Prostate gland (tissue), 2 donors: ENCODE measurements at regions not wholly inside any gene's neighbourhood (a gene's known extent, or its start where the extent isn't known, plus 50 kb on each side); places are given as distances from the start of the nearest gene placed in this dataset.

Experiments used
- DNase-seq: peaks from one replicate; pipeline ENCODE4 v3.0.0-alpha.2; 2019; ENCODE audit warnings: low spot score
- H3K27ac ChIP-seq, 2 donors: fragments of 200-600 bp; sonication (generic); 2 replicates each; pipeline ENCODE4 v1.5.1; 2017 to 2019
- H3K27me3 ChIP-seq: fragments of 200-600 bp; sonication (generic); replicated peaks from 2 replicates; pipeline ENCODE4 v1.5.1; 2019; ENCODE audit not compliant: insufficient read depth
- H3K36me3 ChIP-seq, 2 donors: fragments of 200-600 bp; sonication (generic); 1 replicate in 1 of 2; 2 replicates in 1 of 2; pipeline versions ENCODE4 v1.5.1 to v1.8.1; 2017 to 2019
- H3K4me1 ChIP-seq: fragments of 200-600 bp; sonication (generic); replicated peaks from 2 replicates; pipeline ENCODE4 v1.5.1; 2019
- H3K4me3 ChIP-seq, 2 donors: fragments of 200-600 bp; sonication (generic); 2 replicates each; pipeline ENCODE4 v1.5.1; 2017 to 2019
- H3K9me3 ChIP-seq: fragments of 200-600 bp; sonication (generic); 2 replicates; pipeline ENCODE4 v1.5.1; 2017
- POLR2A ChIP-seq: fragments of 450-650 bp; IDR thresholded peaks from one replicate; pipeline ENCODE4 v1.6.1; 2016; ENCODE audit warnings: antibody characterized with exemption, mild to moderate bottlenecking
- POLR2AphosphoS5 ChIP-seq: sonication (generic); formaldehyde crosslinking; IDR thresholded peaks from one replicate; pipeline ENCODE4 v1.6.1; 2017; ENCODE audit warnings: antibody characterized with exemption
- WGBS: methylation state at CpG from one replicate; pipeline ENCODE4 v1.1.5; 2018; 5-methylcytosine and 5-hydroxymethylcytosine counted together
- intact Hi-C: fragments of 100-400 bp; cut with DNase I; formaldehyde crosslinking; loops from one replicate; pipeline ENCODE4 v1.14.2; 2022
- TF ChIP-seq, protein P1 (sequence below), 4 experiments: fragments of 200-600 bp in 2 of 4; fragments of 450-650 bp in 2 of 4; sonication (generic) in 2 of 4; IDR thresholded peaks; 1 replicate in 3 of 4; 2 replicates in 1 of 4; pipeline ENCODE4 v1.5.1; 2016 to 2019; ENCODE audit warnings: antibody characterized with exemption in 4 of 4, mild to moderate bottlenecking in 2 of 4, moderate library complexity in 2 of 4

DNA sequence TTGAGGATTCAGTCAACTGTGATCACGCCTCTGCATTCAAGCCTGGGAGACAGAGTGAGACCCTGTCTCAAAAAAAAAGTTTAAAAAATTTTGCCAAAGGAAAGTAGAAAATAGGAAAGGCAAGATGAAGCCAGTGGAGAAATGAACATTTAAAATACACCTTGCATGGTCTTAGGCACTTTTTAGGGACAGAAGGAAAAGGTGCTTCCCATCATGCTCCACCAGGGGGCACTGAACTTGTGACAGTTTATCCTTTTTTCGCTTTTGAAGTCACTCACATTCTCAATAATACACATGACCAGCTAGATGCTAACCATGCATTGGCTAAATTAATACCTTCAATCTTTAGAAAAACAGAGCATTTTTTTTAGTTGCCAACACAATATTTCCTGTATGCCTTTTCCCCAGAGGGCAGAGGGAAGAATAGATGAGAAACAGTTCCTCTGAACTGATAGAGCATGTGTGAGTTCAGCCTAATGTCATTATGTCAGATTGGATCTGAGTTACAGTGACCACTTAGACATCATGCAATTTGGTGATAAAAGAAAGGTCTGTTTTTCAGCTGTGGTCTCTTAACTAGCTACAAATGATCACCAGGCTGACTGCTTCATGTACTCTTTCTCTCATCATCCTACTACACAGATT is 221.8 kb upstream of the SSTR1 start:
- 63% methylated on average over 2 of the region's 2 CpGs for WGBS
- Histone ChIP-seq H3K36me3 (no peaks in the 10 kb centered on the region), H3K9me3 (no peaks in the 10 kb centered on the region), H3K27me3 (no peaks in the 10 kb centered on the region), H3K4me3 (no peak overlapping the region), H3K4me1 (no peaks in the 10 kb centered on the region), H3K27ac (no peak overlapping the region)
- DNase-seq, result no peak
- intact Hi-C loops, result loop anchor here (10.0 kb wide), 1 partner anchor 209 kb away; no protein-coding TSS in a partner anchor
- TF ChIP-seq POLR2AphosphoS5, result no peak
- TF ChIP-seq POLR2A, result no peak
- TF ChIP-seq, protein P1, sequence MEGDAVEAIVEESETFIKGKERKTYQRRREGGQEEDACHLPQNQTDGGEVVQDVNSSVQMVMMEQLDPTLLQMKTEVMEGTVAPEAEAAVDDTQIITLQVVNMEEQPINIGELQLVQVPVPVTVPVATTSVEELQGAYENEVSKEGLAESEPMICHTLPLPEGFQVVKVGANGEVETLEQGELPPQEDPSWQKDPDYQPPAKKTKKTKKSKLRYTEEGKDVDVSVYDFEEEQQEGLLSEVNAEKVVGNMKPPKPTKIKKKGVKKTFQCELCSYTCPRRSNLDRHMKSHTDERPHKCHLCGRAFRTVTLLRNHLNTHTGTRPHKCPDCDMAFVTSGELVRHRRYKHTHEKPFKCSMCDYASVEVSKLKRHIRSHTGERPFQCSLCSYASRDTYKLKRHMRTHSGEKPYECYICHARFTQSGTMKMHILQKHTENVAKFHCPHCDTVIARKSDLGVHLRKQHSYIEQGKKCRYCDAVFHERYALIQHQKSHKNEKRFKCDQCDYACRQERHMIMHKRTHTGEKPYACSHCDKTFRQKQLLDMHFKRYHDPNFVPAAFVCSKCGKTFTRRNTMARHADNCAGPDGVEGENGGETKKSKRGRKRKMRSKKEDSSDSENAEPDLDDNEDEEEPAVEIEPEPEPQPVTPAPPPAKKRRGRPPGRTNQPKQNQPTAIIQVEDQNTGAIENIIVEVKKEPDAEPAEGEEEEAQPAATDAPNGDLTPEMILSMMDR (IDR thresholded peaks at IDR 0.05), result peak in 3 of 4 experiments; percentile 38 to 56 (median 49)

DNA sequence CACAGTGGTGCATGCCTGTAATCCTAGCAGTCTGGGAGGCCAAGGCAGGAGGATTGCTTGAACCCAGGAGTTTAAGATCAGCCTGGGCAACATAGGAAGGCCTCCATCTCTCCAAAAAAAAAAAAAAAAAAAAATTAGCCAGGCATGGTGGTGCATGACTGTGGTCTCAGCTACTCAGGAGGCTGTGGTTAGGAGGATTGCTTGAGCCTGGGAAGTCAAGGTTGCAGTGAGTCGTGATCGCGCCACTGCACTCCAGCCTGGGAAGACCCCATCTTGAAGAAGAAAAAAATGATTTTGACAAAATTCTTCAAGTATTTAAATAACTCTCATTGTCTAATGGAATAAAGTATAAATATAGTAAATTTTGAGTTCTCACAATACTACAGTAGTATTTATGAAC is 219.2 kb upstream of the SSTR1 start:
- TF ChIP-seq, protein P1 (IDR thresholded peaks at IDR 0.05), result no peak
- no peak for TF ChIP-seq POLR2A
- TF ChIP-seq POLR2AphosphoS5, result no peak
- 94% methylated on average over 3 of the region's 3 CpGs for WGBS
- Histone ChIP-seq H3K36me3 (no peaks in the 10 kb centered on the region), H3K4me1 (no peaks in the 10 kb centered on the region), H3K27me3 (no peaks in the 10 kb centered on the region), H3K9me3 (no peaks in the 10 kb centered on the region), H3K27ac (no peak overlapping the region), H3K4me3 (no peak overlapping the region)
- DNase-seq, result no peak
- intact Hi-C loops, result loop anchor here (10.0 kb wide), 1 partner anchor 206 kb away; no protein-coding TSS in a partner anchor

DNA sequence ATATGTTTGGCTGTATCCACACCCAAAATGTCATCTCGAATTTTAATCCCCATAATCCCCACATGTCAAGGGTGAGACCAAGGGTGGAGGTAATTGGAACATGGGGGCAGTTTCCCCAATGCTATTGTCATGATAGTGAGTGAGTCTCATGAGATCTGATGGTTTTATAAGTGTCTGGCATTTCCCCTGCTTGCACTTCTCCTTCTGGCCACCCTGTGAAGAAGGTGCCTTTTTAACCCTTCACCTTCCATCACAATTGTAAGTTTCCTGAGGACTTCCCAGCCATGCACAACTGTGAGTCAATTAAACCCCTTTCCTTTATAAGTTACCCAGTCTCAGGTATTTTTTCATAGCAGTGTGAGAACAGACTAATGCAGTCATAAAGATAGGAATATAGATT is 216.7 kb upstream of the SSTR1 start:
- DNase-seq, result no peak

DNA sequence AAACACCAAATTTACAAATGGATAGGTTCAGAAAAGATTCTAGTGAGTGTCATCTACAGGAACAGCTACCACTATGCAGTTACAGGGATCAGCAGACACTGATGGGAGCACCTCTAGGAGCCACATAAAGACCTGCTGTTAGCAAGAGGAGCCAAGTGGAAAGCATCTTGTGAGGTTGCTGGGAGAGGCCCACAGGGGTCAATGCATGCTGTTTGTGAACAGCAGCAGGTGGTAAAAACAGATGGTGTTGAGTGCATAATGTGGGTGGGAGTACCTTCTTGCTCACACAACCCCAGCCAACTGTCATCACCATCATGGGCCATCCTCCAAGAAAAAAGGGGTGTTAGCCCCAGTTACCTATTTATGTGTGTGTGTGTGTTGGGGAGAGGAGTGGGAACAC is 215.2 kb upstream of the SSTR1 start:
- Histone ChIP-seq H3K4me1 (no peaks in the 10 kb centered on the region), H3K27me3 (no peaks in the 10 kb centered on the region), H3K4me3 (no peak overlapping the region), H3K9me3 (no peaks in the 10 kb centered on the region), H3K36me3 (no peaks in the 10 kb centered on the region), H3K27ac (no peak overlapping the region)
- intact Hi-C loops, result no loop called here
- TF ChIP-seq POLR2AphosphoS5 (no peak), POLR2A (no peak)
- TF ChIP-seq, protein P1 (IDR thresholded peaks at IDR 0.05), result no peak
- no peak for DNase-seq

More for the DNA sequence above, 216.7 kb upstream of the SSTR1 start:
- no peak overlapping the region for H3K4me3 ChIP-seq
- H3K27me3 ChIP-seq, result no peaks in the 10 kb centered on the region
- intact Hi-C loops, result no loop called here
- no peaks in the 10 kb centered on the region for H3K4me1 ChIP-seq
- no peak for TF ChIP-seq POLR2A
- no peak for TF ChIP-seq POLR2AphosphoS5
- TF ChIP-seq, protein P1 (IDR thresholded peaks at IDR 0.05), result no peak
- H3K36me3 ChIP-seq, result no peaks in the 10 kb centered on the region
- H3K27ac ChIP-seq, result no peak overlapping the region
- WGBS, result 66% methylated on average over 1 of the region's 1 CpG
- H3K9me3 ChIP-seq, result no peaks in the 10 kb centered on the region

DNA sequence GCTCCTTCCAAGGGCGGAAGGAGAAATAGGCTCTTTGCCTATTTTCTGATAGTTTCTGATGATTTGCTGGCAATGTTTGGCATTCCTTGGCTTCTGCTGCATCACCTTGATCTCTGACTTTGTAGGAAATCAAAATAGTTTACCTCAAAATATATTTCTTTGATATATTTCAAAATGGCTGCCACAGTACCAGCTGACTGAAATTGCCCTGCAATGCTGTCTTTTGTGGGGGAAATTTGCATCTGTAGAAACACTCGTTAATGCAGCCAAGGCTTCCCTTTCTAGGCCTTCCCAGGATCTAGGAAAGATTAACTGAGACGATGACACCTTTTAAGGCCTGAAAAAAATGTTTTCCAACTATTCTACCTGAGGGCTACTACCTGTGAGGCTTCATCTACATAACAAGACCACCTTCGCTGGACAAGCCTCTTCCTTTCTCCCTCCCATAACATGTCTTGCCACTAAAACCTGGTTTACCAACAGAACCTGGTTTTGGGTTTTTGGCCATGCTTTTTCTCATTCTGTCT is 212.8 kb upstream of the SSTR1 start:
- Histone ChIP-seq H3K4me1 (no peaks in the 10 kb centered on the region), H3K9me3 (no peaks in the 10 kb centered on the region), H3K27ac (no peak overlapping the region), H3K36me3 (no peaks in the 10 kb centered on the region), H3K4me3 (no peak overlapping the region), H3K27me3 (no peaks in the 10 kb centered on the region)
- TF ChIP-seq POLR2AphosphoS5, result no peak
- no peak for TF ChIP-seq POLR2A
- TF ChIP-seq, protein P1 (IDR thresholded peaks at IDR 0.05), result no peak
- WGBS, result 89% methylated on average over 4 of the region's 4 CpGs
- DNase-seq, result no peak
- intact Hi-C loops, result no loop called here
